ENCODE measurements at regions not wholly inside any gene's neighbourhood (a gene's known extent, or its start where the extent isn't known, plus 50 kb on each side); places are given as distances from the start of the nearest gene placed in this dataset.

GRCh38 chr9:30676651-30677050 lies 1707.8 kb upstream of the ACO1 start:
- H3K27me3 ChIP-seq (ENCODE audit: control insufficient read depth in 1 of 2, insufficient read depth in 1 of 2, low read length in 2 of 2), result no peaks in the 10 kb centered on the region
- H3K79me1 ChIP-seq (replicated peaks; ENCODE audit: low read length, poor library complexity, severe bottlenecking), result no peaks in the 10 kb centered on the region
- H3K14ac ChIP-seq (ENCODE audit: low read length in 2 of 2), result no peak overlapping the region
- H3K4me1 ChIP-seq (ENCODE audit: control insufficient read depth, insufficient read depth, low read depth, low read length), result no peaks in the 10 kb centered on the region
- no peak overlapping the region for H2BK5ac ChIP-seq (ENCODE audit: low read depth, low read length, poor library complexity, severe bottlenecking)
- H2AK5ac ChIP-seq (ENCODE audit: low read length, severe bottlenecking), result no peak overlapping the region
- no peak overlapping the region for H2BK120ac ChIP-seq (ENCODE audit: low read depth, low read length)
- H3K4ac ChIP-seq (ENCODE audit: low read depth in 1 of 2, low read length in 2 of 2), result no peak overlapping the region
- no peak for DNase-seq
- H3K9me3 ChIP-seq (ENCODE audit: control insufficient read depth, low read length), result no peaks in the 10 kb centered on the region
- H4K8ac ChIP-seq (ENCODE audit: low read length), result no peak overlapping the region
- no peak overlapping the region for H4K91ac ChIP-seq (ENCODE audit: low read length)
- no peak overlapping the region for H2AFZ ChIP-seq (ENCODE audit: low read depth, low read length)
- no peak overlapping the region for H2BK15ac ChIP-seq (ENCODE audit: low read depth, poor library complexity, severe bottlenecking)
- no peaks in the 10 kb centered on the region for H3K36me3 ChIP-seq (ENCODE audit: control insufficient read depth in 1 of 2, insufficient read depth in 2 of 2, low read depth in 1 of 2, low read length in 2 of 2)
- WGBS, result no CpG with 5 or more reads among the region's 1 CpG
- H3K4me2 ChIP-seq (ENCODE audit: low read length, poor library complexity, severe bottlenecking), result no peak overlapping the region
- H3K4me3 ChIP-seq (ENCODE audit: insufficient read depth in 1 of 2, low read depth in 1 of 2, low read length in 2 of 2), result no peak overlapping the region
- H3K18ac ChIP-seq (ENCODE audit: low read depth in 1 of 2, low read length in 2 of 2), result no peak overlapping the region
- H2BK12ac ChIP-seq (ENCODE audit: low read length in 2 of 2), result no peak overlapping the region
- no peak overlapping the region for H3K9ac ChIP-seq (ENCODE audit: low read length)
- H3K27ac ChIP-seq (ENCODE audit: low read length, poor library complexity, severe bottlenecking), result no peak overlapping the region
- H3K23ac ChIP-seq (ENCODE audit: low read length in 2 of 2), result no peak overlapping the region

DNA sequence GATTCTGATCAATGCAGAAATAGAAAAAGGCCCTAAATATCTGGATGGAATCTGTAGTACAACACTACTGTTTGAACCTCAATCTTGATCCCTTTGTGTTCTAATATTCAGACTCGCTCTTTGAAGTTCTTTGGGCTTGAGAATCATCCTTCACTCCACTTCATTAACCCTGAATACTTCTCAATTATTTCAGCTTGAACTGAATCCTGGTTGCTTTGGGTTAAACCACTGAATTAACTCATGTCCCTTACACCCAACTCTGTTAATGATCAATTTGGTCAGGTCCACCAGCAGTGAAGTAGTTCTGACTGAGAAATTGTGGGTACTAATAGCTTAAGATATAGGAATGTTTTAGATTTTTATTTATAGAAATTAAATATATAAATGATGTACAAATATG lies 1707.2 kb upstream of the ACO1 start:
- no peak overlapping the region for H3K27ac ChIP-seq (ENCODE audit: low read length, poor library complexity, severe bottlenecking)
- H3K4me1 ChIP-seq (ENCODE audit: control insufficient read depth, insufficient read depth, low read depth, low read length), result no peaks in the 10 kb centered on the region
- no peak overlapping the region for H2BK12ac ChIP-seq (ENCODE audit: low read length in 2 of 2)
- no peak overlapping the region for H2AK5ac ChIP-seq (ENCODE audit: low read length, severe bottlenecking)
- H2BK5ac ChIP-seq (ENCODE audit: low read depth, low read length, poor library complexity, severe bottlenecking), result no peak overlapping the region
- H3K36me3 ChIP-seq (ENCODE audit: control insufficient read depth in 1 of 2, insufficient read depth in 2 of 2, low read depth in 1 of 2, low read length in 2 of 2), result no peaks in the 10 kb centered on the region
- H3K4me2 ChIP-seq (ENCODE audit: low read length, poor library complexity, severe bottlenecking), result no peak overlapping the region
- H4K8ac ChIP-seq (ENCODE audit: low read length), result no peak overlapping the region
- H3K14ac ChIP-seq (ENCODE audit: low read length in 2 of 2), result no peak overlapping the region
- no peak overlapping the region for H3K9ac ChIP-seq (ENCODE audit: low read length)
- H3K27me3 ChIP-seq (ENCODE audit: control insufficient read depth in 1 of 2, insufficient read depth in 1 of 2, low read length in 2 of 2), result no peaks in the 10 kb centered on the region
- 61% methylated on average over 1 of the region's 1 CpG for WGBS
- no peak overlapping the region for H3K4ac ChIP-seq (ENCODE audit: low read depth in 1 of 2, low read length in 2 of 2)
- H2BK120ac ChIP-seq (ENCODE audit: low read depth, low read length), result no peak overlapping the region
- no peak for DNase-seq
- no peak overlapping the region for H3K23ac ChIP-seq (ENCODE audit: low read length in 2 of 2)
- H3K79me1 ChIP-seq (replicated peaks; ENCODE audit: low read length, poor library complexity, severe bottlenecking), result no peaks in the 10 kb centered on the region
- H2AFZ ChIP-seq (ENCODE audit: low read depth, low read length), result no peak overlapping the region
- H2BK15ac ChIP-seq (ENCODE audit: low read depth, poor library complexity, severe bottlenecking), result no peak overlapping the region
- no peak overlapping the region for H4K91ac ChIP-seq (ENCODE audit: low read length)
- H3K4me3 ChIP-seq (ENCODE audit: insufficient read depth in 1 of 2, low read depth in 1 of 2, low read length in 2 of 2), result no peak overlapping the region
- no peaks in the 10 kb centered on the region for H3K9me3 ChIP-seq (ENCODE audit: control insufficient read depth, low read length)
- H3K18ac ChIP-seq (ENCODE audit: low read depth in 1 of 2, low read length in 2 of 2), result no peak overlapping the region

- Histone ChIP-seq H3K9ac (ENCODE audit: low read length) (no peak overlapping the region), H3K9me3 (ENCODE audit: control insufficient read depth, low read length) (peaks cover 4% of the 10 kb centered on the region), H3K4me1 (ENCODE audit: control insufficient read depth, insufficient read depth, low read depth, low read length) (no peaks in the 10 kb centered on the region), H3K79me1 (replicated peaks; ENCODE audit: low read length, poor library complexity, severe bottlenecking) (no peaks in the 10 kb centered on the region), H3K4me3 (ENCODE audit: insufficient read depth in 1 of 2, low read depth in 1 of 2, low read length in 2 of 2) (no peak overlapping the region), H4K91ac (ENCODE audit: low read length) (no peak overlapping the region), H2AFZ (ENCODE audit: low read depth, low read length) (no peak overlapping the region), H3K36me3 (ENCODE audit: control insufficient read depth in 1 of 2, insufficient read depth in 2 of 2, low read depth in 1 of 2, low read length in 2 of 2) (no peaks in the 10 kb centered on the region), H3K4me2 (ENCODE audit: low read length, poor library complexity, severe bottlenecking) (no peak overlapping the region), H3K27me3 (ENCODE audit: control insufficient read depth in 1 of 2, insufficient read depth in 1 of 2, low read length in 2 of 2) (no peaks in the 10 kb centered on the region), H3K27ac (ENCODE audit: low read length, poor library complexity, severe bottlenecking) (no peak overlapping the region), H4K8ac (ENCODE audit: low read length) (no peak overlapping the region), H3K4ac (ENCODE audit: low read depth in 1 of 2, low read length in 2 of 2) (no peak overlapping the region), H2BK15ac (ENCODE audit: low read depth, poor library complexity, severe bottlenecking) (no peak overlapping the region), H3K23ac (ENCODE audit: low read length in 2 of 2) (no peak overlapping the region), H3K18ac (ENCODE audit: low read depth in 1 of 2, low read length in 2 of 2) (no peak overlapping the region), H3K14ac (ENCODE audit: low read length in 2 of 2) (no peak overlapping the region), H2BK5ac (ENCODE audit: low read depth, low read length, poor library complexity, severe bottlenecking) (no peak overlapping the region), H2AK5ac (ENCODE audit: low read length, severe bottlenecking) (no peak overlapping the region), H2BK12ac (ENCODE audit: low read length in 2 of 2) (no peak overlapping the region), H2BK120ac (ENCODE audit: low read depth, low read length) (no peak overlapping the region)
- DNase-seq, result no peak
- WGBS, result 87% methylated on average over 14 of the region's 14 CpGs
Observed at GRCh38 chr9:30688801-30689200, 1695.6 kb upstream of the ACO1 start.

GRCh38 chr9:30697958-30698357 lies 1686.5 kb upstream of the ACO1 start:
- Histone ChIP-seq H3K36me3 (ENCODE audit: control insufficient read depth in 1 of 2, insufficient read depth in 2 of 2, low read depth in 1 of 2, low read length in 2 of 2) (no peaks in the 10 kb centered on the region), H4K91ac (ENCODE audit: low read length) (no peak overlapping the region), H3K4me1 (ENCODE audit: control insufficient read depth, insufficient read depth, low read depth, low read length) (no peaks in the 10 kb centered on the region), H2BK15ac (ENCODE audit: low read depth, poor library complexity, severe bottlenecking) (no peak overlapping the region), H2BK120ac (ENCODE audit: low read depth, low read length) (no peak overlapping the region), H2BK5ac (ENCODE audit: low read depth, low read length, poor library complexity, severe bottlenecking) (no peak overlapping the region), H3K9ac (ENCODE audit: low read length) (no peak overlapping the region), H2AK5ac (ENCODE audit: low read length, severe bottlenecking) (no peak overlapping the region), H3K4ac (ENCODE audit: low read depth in 1 of 2, low read length in 2 of 2) (no peak overlapping the region), H3K23ac (ENCODE audit: low read length in 2 of 2) (no peak overlapping the region), H3K14ac (ENCODE audit: low read length in 2 of 2) (no peak overlapping the region), H3K4me2 (ENCODE audit: low read length, poor library complexity, severe bottlenecking) (no peak overlapping the region), H3K9me3 (ENCODE audit: control insufficient read depth, low read length) (peaks cover 7% of the 10 kb centered on the region), H3K27me3 (ENCODE audit: control insufficient read depth in 1 of 2, insufficient read depth in 1 of 2, low read length in 2 of 2) (no peaks in the 10 kb centered on the region), H2BK12ac (ENCODE audit: low read length in 2 of 2) (no peak overlapping the region), H3K18ac (ENCODE audit: low read depth in 1 of 2, low read length in 2 of 2) (no peak overlapping the region), H3K79me1 (replicated peaks; ENCODE audit: low read length, poor library complexity, severe bottlenecking) (no peaks in the 10 kb centered on the region), H2AFZ (ENCODE audit: low read depth, low read length) (no peak overlapping the region), H3K27ac (ENCODE audit: low read length, poor library complexity, severe bottlenecking) (no peak overlapping the region), H3K4me3 (ENCODE audit: insufficient read depth in 1 of 2, low read depth in 1 of 2, low read length in 2 of 2) (no peak overlapping the region), H4K8ac (ENCODE audit: low read length) (no peak overlapping the region)
- DNase-seq, result no peak
- WGBS, result no CpG with 5 or more reads among the region's 2 CpGs
